ENCODE measurements at regions not wholly inside any gene's neighbourhood (a gene's known extent, or its start where the extent isn't known, plus 50 kb on each side); places are given as distances from the start of the nearest gene placed in this dataset.

- ATAC-seq = no peak
- H3K4me1 Mint-ChIP-seq = peaks cover 5% of the 10 kb centered on the region
- H3K4me3 Mint-ChIP-seq = no peak overlapping the region
- no peak for DNase-seq (ENCODE audit: low spot score)
- ChIA-PET POLR2A (no interaction called here), CTCF (no interaction called here)
- no peaks in the 10 kb centered on the region for H3K27me3 Mint-ChIP-seq (ENCODE audit: low read depth)
- H3K9me3 Mint-ChIP-seq = peaks cover 4% of the 10 kb centered on the region; the same call in 1 of the 2 replicates
- no peak for TF ChIP-seq NFE2L1 (CRISPR knock-in tag; IDR thresholded peaks at IDR 0.05)
- TF ChIP-seq ZNF671 (CRISPR knock-in tag; IDR thresholded peaks at IDR 0.05) = no peak
- TF ChIP-seq NFATC4 (CRISPR knock-in tag; IDR thresholded peaks at IDR 0.05) = no peak
- no peak for TF ChIP-seq ETV6 (CRISPR knock-in tag; IDR thresholded peaks at IDR 0.05)
- TF ChIP-seq USF2 (CRISPR knock-in tag; IDR thresholded peaks at IDR 0.05) = no peak
- TF ChIP-seq ZNF232 (CRISPR knock-in tag; IDR thresholded peaks at IDR 0.05) = no peak
- no peak for TF ChIP-seq JAZF1 (CRISPR knock-in tag; IDR thresholded peaks at IDR 0.05)
- TF ChIP-seq ZMAT4 (CRISPR knock-in tag; IDR thresholded peaks at IDR 0.05) = no peak
- no peak for TF ChIP-seq PRDM15 (CRISPR knock-in tag; IDR thresholded peaks at IDR 0.05)
- no peak for TF ChIP-seq MXD4 (CRISPR knock-in tag; IDR thresholded peaks at IDR 0.05; ENCODE audit: borderline replicate concordance)
- TF ChIP-seq ZNF532 (CRISPR knock-in tag; IDR thresholded peaks at IDR 0.05; ENCODE audit: borderline replicate concordance) = no peak
- no peak for TF ChIP-seq GTF2I (CRISPR knock-in tag; conservative IDR thresholded peaks at IDR 0.05)
- TF ChIP-seq MYBL2 (CRISPR knock-in tag; IDR thresholded peaks at IDR 0.05) = no peak
- TF ChIP-seq STAT6 (CRISPR knock-in tag; conservative IDR thresholded peaks at IDR 0.05; ENCODE audit: low read depth) = no peak
- TF ChIP-seq RORB (CRISPR knock-in tag; IDR thresholded peaks at IDR 0.05) = no peak
- H3K36me3 Mint-ChIP-seq = no peaks in the 10 kb centered on the region
- H3K27ac Mint-ChIP-seq = no peak overlapping the region
Observed at GRCh38 chr5:24783596-24783995, 138.8 kb upstream of the CDH10 start.

- H3K27me3 Mint-ChIP-seq (ENCODE audit: low read depth) = no peaks in the 10 kb centered on the region
- POLR2A ChIA-PET = no interaction called here
- CTCF ChIA-PET = no interaction called here
- no peak for TF ChIP-seq PRDM15 (CRISPR knock-in tag; IDR thresholded peaks at IDR 0.05)
- no peak for TF ChIP-seq HMGA2 (CRISPR knock-in tag; IDR thresholded peaks at IDR 0.05)
- no peak for TF ChIP-seq NR2C2 (CRISPR knock-in tag; IDR thresholded peaks at IDR 0.05)
- no peak for TF ChIP-seq NFATC4 (CRISPR knock-in tag; IDR thresholded peaks at IDR 0.05)
- TF ChIP-seq ZBTB43 (CRISPR knock-in tag; IDR thresholded peaks at IDR 0.05) = no peak
Observed at GRCh38 chr5:24777392-24777791, 132.6 kb upstream of the CDH10 start.

More at GRCh38 chr5:24777392-24777791, 132.6 kb upstream of the CDH10 start:
- no peak overlapping the region for H3K27ac Mint-ChIP-seq
- no peaks in the 10 kb centered on the region for H3K4me1 Mint-ChIP-seq
- DNase-seq (ENCODE audit: low spot score) (no peak), ATAC-seq (no peak)
- peaks cover 8% of the 10 kb centered on the region for H3K9me3 Mint-ChIP-seq
- no peak overlapping the region for H3K4me3 Mint-ChIP-seq
- no peaks in the 10 kb centered on the region for H3K36me3 Mint-ChIP-seq

Measured in WTC11 (cell line).